ENCODE measurements at regions not wholly inside any gene's neighbourhood (a gene's known extent, or its start where the extent isn't known, plus 50 kb on each side); places are given as distances from the start of the nearest gene placed in this dataset.

- TF ChIP-seq CTCF (conservative IDR thresholded peaks at IDR 0.05; ENCODE audit: low read depth, low read length) = no peak
- no peak for TF ChIP-seq MXI1 (IDR thresholded peaks at IDR 0.05; ENCODE audit: borderline replicate concordance, low read depth, low read length)
- TF ChIP-seq POLR2A (IDR thresholded peaks at IDR 0.05; ENCODE audit: low read depth, low read length) = no peak
Observed at GRCh38 chr12:19886065-19886464, 446.8 kb downstream of the AEBP2 start.
